HG03060 (cell line): ENCODE measurements at regions not wholly inside any gene's neighbourhood (a gene's known extent, or its start where the extent isn't known, plus 50 kb on each side); places are given as distances from the start of the nearest gene placed in this dataset.
"Not testable (repeated sequence)": the region's sequence is repeated elsewhere in the genome, so short reads cannot be mapped to it uniquely, and the experiment has no call there.

Experiments
- ATAC-seq: cut with Tn5 transposase; IDR thresholded peaks from one replicate; pipeline ENCODE4 v1.9.1; 2021; ENCODE audit warnings: low read depth, moderate number of reproducible peaks; ENCODE audit not compliant: unreplicated experiment

DNA sequence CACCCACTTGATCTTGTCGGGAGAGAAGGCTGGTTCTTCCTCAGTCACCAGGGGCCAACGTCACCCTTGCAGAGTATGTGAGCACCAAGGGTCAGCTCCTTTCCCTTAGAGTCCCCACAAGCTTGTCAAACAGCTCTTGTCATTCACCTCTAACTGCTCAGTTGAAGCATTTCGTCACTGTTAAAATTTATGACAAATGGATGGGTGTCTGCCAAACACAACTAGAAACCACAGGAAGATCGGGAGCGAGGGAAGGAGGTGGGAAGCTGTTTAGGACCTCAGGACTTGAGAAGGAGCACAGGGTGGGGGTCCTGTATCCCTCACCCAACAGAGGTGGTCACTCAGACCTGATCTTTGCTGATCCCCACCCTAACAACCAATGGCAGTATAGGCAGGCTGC lies 373.3 kb upstream of the IGFBP3 start:
- ATAC-seq, result no peak

DNA sequence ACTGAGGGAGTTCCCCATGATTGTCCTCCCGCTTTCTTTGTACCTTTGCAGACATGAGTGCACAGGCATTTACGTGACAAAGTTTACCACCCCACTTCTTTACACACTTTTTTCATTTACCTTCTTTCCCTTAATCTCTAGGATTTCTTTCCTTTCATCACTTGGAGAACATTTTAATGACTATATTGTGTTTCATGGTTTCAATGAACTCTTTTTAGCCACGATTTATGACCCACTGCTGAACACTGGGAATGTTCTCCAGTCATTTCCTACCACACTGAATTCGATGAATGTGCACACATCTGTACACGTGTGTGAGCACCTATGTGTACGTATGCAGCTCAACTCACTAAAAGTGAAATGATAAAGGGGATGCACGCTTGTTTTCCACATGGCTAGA lies 371.7 kb upstream of the IGFBP3 start:
- no peak for ATAC-seq

DNA sequence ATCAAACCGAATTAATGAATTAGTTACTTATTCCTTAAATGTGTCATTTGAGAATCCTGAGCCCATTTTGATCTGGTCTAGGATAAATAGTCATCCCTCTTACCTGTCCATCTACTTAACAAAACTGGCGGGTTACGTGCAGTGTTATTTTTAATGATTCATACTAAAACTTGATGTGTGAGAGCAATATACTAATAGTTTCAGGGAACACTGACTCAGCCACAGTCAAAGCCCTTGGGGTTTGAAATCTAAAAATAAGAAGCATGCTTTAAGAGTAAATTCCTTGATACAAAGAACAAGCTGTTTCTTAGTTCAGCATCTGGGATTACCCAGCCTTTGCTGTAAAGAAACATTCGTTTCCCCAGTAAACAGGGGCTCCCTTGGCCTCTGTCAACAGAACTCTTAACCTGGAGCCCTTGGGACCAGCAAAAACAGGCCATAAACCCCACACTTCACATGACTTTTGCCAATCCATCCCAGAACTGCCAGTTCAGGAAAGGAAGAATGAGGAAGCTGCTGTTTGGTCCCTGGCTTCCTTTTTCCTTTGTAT lies 370.6 kb upstream of the IGFBP3 start:
- peak; percentile 75 for ATAC-seq

DNA sequence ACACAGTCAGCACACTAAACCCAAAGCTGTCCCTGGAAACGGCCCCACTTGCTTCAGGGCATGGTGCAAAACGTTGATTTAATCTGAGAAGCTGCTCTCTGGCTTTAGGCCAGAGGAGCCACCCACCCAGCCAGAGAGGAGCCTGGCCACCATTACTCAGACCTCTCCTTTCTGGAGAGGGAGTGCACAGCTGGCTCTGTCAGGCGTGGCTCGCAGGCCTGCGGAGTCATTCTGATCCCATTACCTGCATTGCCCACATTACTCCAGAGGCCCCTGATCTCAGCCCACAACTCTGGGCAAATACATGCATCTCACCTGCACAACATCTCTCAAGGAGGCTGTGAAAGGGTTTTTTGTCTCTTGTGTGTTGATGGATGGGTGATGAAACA lies 370.0 kb upstream of the IGFBP3 start:
- ATAC-seq, result peak; percentile 54

DNA sequence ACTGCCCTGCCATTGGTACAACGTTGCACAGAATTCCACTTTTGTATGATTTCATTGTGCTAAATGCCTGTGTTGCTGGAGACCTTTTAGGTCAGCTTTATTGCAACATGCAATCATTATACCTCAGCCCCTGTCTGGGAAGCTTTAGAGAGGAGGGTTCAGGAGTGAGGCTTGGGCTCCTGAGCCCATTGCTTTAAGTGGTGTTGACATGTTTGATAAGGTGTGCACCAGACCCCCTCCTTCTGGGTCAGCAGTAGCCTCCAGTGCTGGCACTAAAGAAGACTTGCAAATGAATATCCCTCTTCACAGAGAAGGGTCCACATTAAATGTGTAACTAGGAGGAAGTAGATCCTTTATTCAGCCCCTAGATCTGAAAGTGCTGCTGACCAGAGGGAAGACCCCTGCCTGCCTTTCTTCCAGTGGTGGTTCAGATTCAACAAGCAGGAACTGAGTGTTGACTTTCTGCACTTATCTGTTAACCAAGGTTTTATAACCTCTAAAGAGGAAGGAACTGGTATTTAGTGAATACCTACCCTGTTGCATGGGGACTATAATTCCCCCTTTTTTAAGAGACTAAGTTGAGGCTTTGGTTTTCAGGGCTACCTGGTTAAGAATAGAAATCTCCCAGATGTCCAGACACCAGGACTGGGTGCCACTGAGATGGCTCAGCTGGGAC lies 369.4 kb upstream of the IGFBP3 start:
- ATAC-seq, result peak; percentile 4

DNA sequence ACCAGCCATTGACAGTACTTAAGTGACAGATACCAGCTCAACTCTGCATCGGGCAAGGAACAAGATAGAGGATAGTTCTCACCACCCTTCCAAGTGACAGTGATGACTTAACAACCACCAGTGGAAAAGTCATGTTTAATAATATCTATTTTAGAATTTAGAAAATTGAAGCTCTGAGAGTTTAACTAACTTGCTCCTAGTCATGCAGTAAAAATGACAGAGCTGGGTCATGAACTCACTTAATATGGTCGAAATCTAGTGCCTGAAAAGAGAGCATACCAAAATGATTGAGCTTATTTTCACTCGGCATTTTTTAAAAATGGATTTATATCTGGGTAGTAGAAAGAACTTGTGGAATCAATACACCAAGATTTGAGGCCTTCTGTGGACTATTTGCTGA lies 367.8 kb upstream of the IGFBP3 start:
- no peak for ATAC-seq

DNA sequence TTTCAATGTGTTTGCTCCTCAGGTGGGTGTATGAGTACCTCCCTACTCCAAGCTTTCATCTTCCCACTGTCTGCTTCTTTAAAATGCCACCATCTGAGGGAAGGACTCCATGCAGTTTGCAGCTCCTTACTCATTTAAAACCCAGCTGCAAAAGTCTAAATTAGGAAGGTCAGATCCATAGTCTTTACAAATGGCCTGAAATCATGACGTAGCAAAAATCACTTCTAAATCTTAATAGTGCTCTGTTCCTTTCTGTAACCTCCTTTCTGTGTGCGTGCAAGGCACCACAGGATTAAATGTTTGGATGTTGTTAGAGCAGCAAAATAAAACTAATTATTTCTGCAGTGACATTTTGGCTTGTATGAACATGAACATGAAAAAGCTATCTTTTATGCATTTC lies 366.9 kb upstream of the IGFBP3 start:
- no peak for ATAC-seq

DNA sequence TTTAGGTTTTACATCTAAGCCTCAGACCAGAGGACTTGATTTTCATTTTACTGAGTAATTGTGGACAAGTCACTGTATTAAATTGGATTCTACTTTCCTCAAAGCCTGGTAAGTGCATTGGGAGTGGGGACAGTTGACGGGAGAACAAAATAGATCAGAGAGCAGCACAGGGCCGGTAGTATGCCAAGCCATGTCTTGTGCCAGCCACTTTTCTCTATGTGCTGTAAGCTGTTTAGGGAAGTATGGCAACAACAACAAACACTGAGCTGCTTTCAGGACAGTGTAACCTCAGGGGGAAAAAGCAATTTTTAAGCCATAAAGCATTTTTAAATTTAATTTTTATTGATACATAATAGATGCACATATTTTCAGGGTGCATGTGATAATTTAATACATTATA lies 365.9 kb upstream of the IGFBP3 start:
- ATAC-seq, result no peak

DNA sequence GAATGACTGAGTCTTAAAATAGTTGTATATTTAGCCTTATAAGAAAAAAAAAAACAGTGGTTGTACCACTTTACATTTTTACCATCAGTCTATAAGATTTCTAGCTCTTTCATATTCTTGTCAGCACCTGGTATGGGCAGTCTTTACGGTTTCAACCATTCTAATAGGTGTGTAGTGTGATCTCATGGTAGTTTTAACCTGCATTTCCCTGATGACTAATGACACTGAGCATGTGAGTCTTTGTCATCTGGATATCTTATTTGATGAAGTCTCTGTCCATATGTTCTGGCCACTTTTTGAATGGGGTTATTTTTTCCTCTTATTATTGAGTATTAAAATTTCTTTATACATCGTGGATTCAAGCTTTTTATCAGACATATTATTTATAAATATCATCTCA lies 365.3 kb upstream of the IGFBP3 start:
- no peak for ATAC-seq

DNA sequence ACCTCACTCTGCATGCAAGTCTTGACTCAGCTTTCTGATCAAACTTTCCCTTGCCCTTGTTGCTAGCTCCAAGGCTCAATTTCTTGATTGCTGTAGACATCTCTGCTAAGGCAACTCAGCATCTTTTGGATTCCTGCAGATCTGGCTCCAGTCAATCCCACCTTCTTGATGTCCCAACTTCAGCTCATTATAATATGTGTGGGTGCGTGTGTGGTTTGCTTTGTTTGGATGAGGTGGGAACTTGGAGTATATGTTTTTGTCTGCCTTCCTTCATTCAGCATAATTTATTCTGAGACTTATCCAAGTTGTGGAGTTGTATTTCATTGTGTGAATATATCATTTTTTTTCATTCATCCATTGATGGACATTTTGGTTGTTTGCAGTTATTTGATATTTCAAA lies 364.8 kb upstream of the IGFBP3 start:
- ATAC-seq, result no peak

DNA sequence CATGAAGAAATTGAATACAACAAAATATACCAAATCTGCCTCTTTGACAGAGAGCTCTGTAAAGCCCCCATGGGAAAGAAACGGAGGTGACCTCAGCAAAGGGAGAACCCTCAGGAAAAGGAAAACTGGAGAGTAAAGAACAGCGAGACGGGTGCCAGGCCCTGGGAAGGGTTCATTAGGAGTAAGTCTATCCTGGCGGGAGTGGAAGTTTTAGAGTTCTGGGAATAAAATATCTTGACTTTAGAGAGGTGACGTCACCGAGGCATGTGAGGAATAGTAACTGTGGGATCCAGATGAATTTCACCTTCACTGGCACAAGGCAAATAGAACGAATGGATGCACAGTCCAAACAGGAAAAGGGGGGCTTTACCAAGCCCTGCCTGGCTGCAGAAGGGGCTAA lies 362.8 kb upstream of the IGFBP3 start:
- no peak for ATAC-seq

DNA sequence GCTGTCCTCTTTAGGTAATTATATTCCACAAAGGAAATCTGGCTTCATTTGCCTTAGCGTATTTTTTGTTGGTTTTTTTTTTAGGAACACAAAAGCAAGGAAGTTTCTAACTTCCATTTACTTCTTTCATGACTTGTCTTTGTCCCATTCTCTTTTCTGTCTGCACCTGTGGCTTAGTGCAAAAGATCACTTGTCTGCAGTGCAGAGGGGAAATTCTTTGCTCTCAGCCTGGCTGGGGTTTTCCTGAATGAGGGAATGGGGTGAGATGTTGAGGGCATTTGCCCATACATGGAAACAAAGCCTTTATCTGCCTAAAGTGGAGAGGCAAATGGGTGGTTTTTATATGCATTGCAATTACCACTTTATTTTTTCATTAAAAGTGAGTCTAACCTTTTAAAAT lies 361.1 kb upstream of the IGFBP3 start:
- no peak for ATAC-seq

DNA sequence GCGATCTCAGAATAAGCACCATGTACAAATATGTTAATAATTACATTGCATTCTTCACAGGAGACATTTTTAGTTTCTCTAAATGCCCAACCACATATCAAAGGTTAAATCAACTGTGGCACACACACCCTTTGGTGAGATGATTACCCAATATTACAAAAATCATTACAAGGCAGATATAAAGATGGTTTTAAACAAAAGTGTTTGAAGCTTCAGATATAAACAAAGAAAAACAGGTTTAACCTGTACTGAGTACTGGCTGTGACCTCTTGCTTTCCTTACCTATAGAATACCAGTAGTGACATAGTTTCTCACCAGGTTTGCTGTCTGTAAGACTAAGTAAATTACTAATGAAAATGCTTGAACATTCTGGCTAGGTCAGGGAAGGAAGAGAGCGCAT lies 360.0 kb upstream of the IGFBP3 start:
- no peak for ATAC-seq

DNA sequence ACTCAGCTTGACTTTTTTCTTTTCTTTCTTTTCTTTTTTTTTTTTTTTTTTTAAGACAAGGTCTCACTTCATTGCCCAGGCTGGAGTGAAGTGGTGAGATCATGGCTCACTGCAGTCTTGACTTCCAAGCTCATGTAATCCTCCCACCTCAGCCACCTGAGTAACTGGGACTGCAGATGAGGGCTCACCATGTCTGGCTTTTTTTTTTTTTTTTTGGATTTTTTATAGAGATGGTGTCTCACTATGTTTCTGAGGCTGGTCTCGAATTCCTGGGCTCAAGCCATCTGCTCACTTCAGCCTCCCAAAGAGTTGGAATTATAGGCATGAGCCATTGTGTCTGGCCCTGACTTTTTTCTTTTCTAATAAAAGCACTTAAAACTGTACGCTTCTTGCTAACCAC lies 358.2 kb upstream of the IGFBP3 start:
- ATAC-seq, result no peak

DNA sequence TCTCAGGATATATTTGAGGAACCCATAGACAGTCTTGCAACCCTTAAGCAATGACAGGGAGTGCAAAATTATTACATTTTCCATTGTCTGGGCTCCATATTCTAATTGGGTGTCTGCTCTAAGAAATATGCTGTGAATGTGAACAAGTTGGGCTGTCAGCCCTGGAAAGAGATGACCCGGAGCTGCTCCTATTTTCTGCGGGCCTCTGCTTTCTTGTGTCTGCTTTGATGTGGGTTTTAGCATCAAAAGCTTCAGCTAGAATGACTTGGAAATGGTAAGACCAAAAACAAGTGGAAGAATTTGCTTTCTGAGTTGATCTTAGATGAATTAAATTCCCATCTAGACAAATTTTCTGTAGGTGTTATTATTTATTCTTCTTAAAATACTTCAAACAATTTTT lies 343.6 kb upstream of the IGFBP3 start:
- no peak for ATAC-seq

DNA sequence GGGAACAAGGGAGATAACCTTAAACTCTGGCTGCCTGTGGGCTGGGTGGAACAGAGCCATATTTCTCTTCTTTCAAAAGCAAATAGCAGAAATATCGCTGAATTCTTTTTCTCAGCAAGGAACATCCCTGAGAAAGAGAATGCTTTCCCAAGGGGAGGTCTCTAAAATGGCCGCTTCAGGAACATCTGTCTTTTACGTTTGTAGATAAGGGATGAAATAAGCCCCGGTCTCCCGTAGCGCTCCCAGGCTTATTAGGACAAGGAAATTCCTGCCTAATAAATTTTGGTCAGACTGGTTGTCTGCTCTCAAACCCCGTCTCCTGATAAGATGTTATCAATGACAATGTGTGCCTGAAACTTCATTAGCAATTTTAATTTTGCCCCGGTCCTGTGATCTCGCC lies 340.6 kb upstream of the IGFBP3 start:
- ATAC-seq, result not testable (repeated sequence)

DNA sequence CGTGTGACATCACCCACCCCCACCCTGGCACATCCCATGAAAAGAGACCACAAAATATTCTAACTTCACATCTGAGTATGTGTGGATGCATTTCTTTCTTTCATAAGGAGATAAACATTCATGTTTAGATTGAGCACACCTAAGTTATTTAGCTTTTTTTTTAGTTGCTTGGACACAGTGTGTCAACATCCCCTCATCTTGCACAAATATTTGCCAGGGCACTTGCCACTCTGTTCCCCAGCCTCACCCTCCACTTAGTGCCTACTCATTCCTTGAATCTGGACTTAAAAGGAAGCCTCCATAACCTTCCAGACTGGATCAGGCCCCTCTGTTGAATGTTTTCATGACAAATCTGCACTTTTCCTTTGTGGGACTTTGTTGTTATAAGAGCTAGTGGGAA lies 338.9 kb upstream of the IGFBP3 start:
- no peak for ATAC-seq

DNA sequence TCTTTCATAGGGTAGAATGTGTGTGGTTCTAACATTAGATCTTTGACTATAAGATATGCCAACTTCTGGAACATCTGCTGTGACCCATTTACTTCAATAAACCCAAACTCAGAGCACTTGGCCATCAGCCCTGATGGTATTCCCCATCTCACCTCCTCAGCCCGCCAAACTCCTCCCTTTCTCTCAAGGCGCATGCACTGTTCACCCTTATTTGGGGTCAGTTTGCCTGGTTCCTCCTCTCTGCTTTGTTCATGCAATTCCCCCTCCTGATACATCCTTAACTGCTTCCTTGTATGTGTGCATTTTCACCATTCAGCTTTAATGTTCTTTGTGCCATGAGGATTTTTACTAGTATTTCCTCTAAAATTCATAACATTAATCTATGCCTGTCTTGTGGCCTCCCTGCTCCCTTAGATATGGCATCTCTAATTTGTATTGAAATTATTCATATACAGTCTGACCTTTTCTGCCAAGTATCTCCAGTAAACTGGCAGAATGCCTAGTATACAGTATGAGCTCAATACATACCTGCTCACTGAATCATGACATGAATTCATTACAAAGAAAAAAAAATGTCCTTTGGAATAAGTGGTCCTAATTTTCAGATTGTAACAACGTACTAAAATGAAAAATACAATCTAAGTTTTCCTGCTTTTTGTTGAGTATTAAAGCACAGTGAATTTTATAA lies 336.8 kb upstream of the IGFBP3 start:
- no peak for ATAC-seq

DNA sequence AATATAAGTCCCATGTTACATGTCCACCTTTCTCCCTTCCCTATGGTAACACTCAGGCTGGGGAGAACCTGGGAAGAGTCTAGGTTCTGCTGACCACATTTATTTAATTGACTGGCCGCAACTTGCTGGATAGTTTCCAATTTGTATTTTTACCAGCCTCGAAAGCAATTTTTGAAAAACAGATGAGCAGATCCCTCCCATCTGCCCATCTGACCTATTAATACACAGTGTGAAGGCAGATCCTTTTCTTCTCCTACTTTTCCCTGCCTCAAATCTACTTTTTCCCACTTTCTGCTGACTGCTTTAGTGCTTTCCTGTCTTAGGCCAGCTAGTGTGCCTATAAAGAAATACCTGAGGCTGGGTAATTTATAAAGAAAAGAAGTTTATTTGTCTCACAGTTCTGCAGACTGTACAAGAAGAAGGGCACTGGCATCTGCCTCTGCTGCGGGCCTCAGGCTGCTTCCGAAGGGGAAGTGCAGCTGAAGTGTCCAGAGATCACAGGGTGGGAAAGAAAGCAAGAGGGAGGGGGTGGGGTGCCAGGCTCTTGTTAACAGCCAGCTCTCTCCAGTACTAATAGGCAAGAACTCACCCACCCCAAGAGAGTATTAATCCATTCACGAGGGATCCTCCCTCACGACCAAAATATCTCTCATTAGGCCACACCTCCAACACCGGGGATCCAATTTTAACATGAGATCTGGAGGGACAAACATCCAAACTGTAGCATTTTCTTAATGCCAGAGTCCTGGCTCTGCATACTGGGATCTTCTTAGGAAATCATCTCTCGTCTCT lies 336.0 kb upstream of the IGFBP3 start:
- no peak for ATAC-seq

DNA sequence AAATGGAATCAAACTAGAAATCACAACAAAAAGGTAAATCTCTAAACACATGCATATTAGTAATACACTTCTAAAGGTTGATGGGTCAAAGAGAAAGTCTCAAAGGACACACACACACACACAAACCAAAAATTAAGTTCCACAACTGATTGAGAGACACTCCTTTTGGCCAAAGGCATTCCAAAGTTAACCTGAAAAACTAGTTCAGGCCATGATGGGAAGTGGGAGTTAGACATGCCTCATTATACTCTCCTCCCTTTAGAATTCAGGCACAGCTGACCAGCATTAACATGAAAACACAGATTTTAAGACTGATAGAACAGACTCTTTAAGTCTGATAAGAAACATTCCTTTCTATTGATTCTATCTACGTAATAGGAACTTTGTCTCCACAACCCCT lies 332.4 kb upstream of the IGFBP3 start:
- ATAC-seq, result no peak

DNA sequence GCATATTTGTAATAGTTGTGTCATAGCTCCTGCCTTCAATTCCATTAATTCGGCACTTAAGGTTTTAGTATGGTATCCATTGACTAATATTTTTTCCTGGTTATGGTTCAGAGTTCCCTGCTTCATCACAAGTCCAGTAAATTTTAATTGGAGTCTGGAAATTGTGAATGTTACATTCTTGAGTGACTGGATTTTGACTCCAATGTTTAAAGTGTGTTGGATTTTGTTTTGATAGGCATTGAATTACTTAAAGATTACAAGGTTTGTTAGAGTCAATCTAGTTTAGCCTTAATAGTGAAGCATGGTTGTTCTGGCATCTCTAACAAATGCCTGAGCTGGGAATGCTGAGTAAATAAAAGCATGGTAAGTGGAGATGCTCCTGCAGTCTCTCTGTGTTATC lies 326.6 kb upstream of the IGFBP3 start:
- ATAC-seq, result no peak
